Kidney epithelial cell (primary cell): ENCODE measurements at regions not wholly inside any gene's neighbourhood (a gene's known extent, or its start where the extent isn't known, plus 50 kb on each side); places are given as distances from the start of the nearest gene placed in this dataset.

Experiments used
- DNase-seq: peaks from one replicate; pipeline ENCODE4 v3.0.0-alpha.2; 2010; ENCODE audit warnings: low read depth
- H3K27me3 ChIP-seq: 2 replicates; pipeline ENCODE4 v1.6.0; 2011; ENCODE audit warnings: low read length; ENCODE audit not compliant: control insufficient read depth, insufficient read depth
- H3K36me3 ChIP-seq: 2 replicates; pipeline ENCODE4 v1.5.1; 2011; ENCODE audit warnings: low read length; ENCODE audit not compliant: control insufficient read depth, insufficient read depth
- H3K4me3 ChIP-seq: 2 replicates; pipeline ENCODE4 v1.5.1; 2011; ENCODE audit warnings: low read depth, mild to moderate bottlenecking, control low read depth, low read length
- CTCF ChIP-seq: IDR thresholded peaks from 2 replicates; pipeline ENCODE4 v1.5.1; 2011; ENCODE audit warnings: mild to moderate bottlenecking, moderate library complexity, low read length, control low read depth, inconsistent platforms; ENCODE audit not compliant: insufficient read depth, poor library complexity, severe bottlenecking

DNA sequence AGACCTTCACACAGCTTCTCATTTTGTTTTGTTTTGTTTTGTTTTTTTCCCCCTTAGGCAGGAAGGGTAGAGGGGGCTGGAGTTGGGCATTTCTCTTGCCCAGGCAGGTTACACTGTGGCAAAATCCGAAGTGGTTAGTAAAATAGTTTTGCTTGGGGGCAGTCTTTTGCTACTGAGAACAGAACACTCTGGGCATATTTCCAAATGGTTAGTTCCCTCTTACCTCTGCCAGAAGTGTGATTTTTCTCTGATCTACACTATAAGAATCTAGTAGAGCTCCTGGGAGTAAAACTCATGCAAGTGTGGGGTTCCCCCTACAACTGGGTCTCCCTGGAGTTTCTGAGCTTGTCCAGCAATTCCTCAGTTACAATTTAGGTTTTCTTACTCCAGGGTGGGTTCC lies 61.7 kb downstream of the NPS start:
- no peak for TF ChIP-seq CTCF
- Histone ChIP-seq H3K27me3 (no peaks in the 10 kb centered on the region), H3K4me3 (no peak overlapping the region), H3K36me3 (no peaks in the 10 kb centered on the region)
- no peak for DNase-seq

DNA sequence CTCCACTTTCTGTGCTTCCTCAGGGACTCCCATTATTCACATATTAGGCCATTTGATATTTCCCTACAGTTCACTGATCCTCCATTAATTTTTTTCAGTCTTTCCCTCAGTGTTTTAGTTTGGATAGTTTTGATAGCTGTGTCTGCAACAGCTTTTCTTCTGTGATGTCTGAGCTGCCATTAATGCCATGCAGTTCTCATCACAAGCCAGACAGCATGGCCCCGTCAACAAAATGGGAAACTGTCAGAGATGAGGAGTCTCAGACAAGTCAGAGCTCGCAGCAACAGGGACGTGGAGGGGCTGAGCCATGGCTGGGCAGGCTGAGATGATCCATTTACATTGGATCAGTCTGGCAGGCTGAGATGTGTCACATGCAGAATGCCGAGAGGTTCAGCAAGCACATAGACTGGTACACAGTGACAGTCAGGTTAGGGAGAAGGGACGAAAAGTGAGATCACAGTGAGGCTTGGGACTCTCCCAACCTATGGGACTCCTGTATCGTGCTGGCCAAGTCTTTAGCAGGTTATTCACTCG lies 65.4 kb downstream of the NPS start:
- no peaks in the 10 kb centered on the region for H3K27me3 ChIP-seq
- TF ChIP-seq CTCF, result no peak
- DNase-seq, result no peak
- H3K4me3 ChIP-seq, result no peak overlapping the region
- no peaks in the 10 kb centered on the region for H3K36me3 ChIP-seq

DNA sequence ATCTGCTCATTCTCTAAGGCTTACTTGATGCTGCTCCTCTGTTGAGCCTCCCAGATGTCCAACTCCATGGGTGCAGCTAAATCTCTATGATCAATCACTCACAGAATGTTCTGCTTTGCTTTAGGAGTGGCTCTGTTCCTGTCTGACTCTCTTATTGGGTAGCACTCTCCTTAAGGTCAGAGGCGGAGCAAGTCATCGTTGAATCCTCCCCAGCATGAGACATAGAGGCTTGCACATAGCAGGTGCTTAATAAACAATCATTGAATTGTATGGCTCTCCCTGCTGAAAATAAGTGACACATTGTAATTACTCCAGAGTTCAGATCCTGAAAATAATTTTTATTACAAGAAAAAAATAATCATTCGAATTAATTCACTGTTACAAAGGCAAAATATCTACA lies 69.7 kb downstream of the NPS start:
- Histone ChIP-seq H3K27me3 (no peaks in the 10 kb centered on the region), H3K4me3 (no peak overlapping the region), H3K36me3 (no peaks in the 10 kb centered on the region)
- TF ChIP-seq CTCF, result no peak
- no peak for DNase-seq

- Histone ChIP-seq H3K36me3 (no peaks in the 10 kb centered on the region), H3K27me3 (no peaks in the 10 kb centered on the region), H3K4me3 (no peak overlapping the region)
- no peak for DNase-seq
- TF ChIP-seq CTCF, result no peak
These were observed 70.6 kb downstream of the NPS start for GRCh38 chr10:127619546-127620325.

DNA sequence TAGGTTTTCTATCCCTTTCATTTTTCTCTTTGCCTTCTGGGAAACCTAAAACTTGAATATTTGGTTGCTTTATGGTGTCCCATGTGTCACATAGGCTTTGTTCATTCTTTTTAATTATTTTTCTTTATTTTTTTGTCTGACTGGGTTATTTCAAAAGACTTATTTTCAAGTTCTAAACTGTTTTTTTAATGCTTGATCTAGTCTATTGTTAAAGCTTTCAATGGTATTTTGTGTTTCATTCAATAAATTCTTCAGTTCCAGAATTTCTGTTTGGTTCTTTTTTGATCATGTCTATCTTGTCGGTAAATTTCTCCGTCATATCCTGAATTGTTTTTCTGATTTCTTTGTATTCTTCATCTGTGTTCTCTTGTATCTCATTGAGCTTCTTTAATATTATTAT lies 86.8 kb downstream of the NPS start:
- Histone ChIP-seq H3K27me3 (no peaks in the 10 kb centered on the region), H3K36me3 (no peaks in the 10 kb centered on the region), H3K4me3 (no peak overlapping the region)
- TF ChIP-seq CTCF, result no peak
- no peak for DNase-seq

GRCh38 chr10:127648885-127649284 lies 88.1 kb upstream of the FOXI2 start:
- Histone ChIP-seq H3K27me3 (no peaks in the 10 kb centered on the region), H3K4me3 (no peak overlapping the region), H3K36me3 (no peaks in the 10 kb centered on the region)
- no peak for DNase-seq
- no peak for TF ChIP-seq CTCF
